GM21576 (cell line): ENCODE measurements at regions not wholly inside any gene's neighbourhood (a gene's known extent, or its start where the extent isn't known, plus 50 kb on each side); places are given as distances from the start of the nearest gene placed in this dataset.
"Not testable (repeated sequence)": the region's sequence is repeated elsewhere in the genome, so short reads cannot be mapped to it uniquely, and the experiment has no call there.

Experiments
- ATAC-seq: cut with Tn5 transposase; IDR thresholded peaks from one replicate; pipeline ENCODE4 v1.9.1; 2021; ENCODE audit warnings: mild to moderate bottlenecking, moderate library complexity; ENCODE audit not compliant: unreplicated experiment

DNA sequence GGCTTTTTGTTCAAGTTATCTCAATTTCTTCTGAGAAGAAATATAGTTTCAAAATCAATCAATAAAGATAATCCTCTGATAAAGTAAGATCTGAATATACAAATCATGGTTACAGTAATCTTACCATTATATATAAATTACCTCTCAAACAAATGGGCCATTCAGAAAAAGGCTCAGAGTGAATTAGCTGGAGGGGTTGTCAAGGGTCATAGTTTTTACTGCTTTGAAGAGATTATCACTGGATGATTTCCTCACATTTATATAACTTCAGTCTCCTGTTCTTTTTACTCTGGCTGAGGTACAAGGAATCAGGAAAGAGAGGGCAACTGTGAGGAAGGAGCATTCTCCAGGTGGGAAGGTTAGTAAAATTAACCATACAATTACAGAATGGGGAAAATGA, 148.6 kb upstream of the ELL2 start:
- ATAC-seq, result no peak

DNA sequence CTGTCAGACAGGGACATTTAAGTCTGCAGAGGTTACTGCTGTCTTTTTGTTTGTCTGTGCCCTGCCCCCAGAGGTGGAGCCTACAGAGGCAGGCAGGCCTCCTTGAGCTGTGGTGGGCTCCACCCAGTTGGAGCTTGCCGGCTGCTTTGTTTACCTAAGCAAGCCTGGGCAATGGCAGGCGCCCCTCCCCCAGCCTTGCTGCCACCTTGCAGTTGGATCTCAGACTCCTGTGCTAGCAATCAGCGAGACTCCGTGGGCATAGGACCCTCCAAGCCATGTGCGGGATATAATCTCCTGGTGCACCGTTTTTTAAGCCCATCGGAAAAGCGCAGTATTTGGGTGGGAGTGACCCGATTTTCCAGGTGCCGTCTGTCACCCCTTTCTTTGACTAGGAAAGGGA, 147.0 kb upstream of the ELL2 start:
- ATAC-seq, result not testable (repeated sequence)

DNA sequence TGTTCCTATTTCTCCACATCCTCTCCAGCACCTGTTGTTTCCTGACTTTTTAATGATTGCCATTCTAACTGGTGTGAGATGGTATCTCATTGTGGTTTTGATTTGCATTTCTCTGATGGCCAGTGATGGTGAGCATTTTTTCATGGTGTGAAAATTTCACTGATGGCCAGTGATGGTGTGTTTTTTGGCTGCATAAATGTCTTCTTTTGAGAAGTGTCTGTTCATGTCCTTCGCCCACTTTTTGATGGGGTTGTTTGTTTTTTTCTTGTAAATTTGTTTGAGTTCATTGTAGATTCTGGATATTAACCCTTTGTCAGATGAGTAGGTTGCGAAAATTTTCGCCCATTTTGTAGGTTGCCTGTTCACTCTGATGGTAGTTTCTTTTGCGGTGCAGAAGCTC, 142.2 kb upstream of the ELL2 start:
- ATAC-seq, result not testable (repeated sequence)

GRCh38 chr5:96101358-96102089, 139.9 kb upstream of the ELL2 start:
- no peak for ATAC-seq

- not testable (repeated sequence) for ATAC-seq
Observed at GRCh38 chr5:96097488-96097887, 135.8 kb upstream of the ELL2 start.

DNA sequence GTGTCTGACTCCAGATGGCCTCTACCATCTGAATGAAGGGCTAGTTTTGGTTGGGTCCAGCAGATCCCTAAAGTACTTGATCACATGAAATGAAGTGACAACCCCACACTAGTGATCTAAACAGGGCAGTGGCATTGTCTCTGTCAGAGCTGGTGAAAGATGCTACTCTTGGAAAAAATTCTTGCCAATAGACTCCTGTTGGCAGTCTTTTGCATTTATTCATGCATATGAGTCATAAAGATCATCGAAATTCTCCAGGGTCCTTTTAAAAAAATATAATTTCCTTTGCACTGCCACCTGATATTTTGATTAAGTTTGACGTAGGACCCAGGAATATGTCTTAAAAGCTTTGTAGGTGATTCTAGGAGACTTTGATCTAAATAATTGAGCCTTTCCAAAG, 135.1 kb upstream of the ELL2 start:
- no peak for ATAC-seq

GRCh38 chr5:96094904-96095303, 133.3 kb upstream of the ELL2 start:
- no peak for ATAC-seq

DNA sequence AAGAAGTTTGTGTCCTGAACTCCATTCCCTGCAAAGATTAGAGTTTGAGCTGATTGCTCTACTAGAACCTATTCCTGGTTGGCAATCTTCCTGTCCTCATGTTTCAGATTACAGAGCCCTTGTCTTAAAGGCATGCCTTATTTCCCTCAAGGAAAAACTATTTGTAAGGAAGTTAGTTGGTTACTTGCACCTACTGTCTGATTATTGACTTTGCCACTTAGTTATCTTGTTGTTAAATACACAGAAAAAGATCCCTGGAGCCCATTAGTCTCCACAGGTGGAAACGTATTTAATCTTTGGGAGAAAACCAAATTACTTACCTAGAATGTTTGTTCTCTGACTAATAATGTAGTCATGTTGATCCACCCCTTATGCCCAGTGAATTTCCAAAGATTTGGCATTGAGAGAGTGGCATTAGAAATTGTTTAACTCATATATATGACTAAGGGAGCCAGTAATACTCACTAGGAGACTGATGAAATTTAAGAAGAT, 132.3 kb upstream of the ELL2 start:
- ATAC-seq, result no peak

GRCh38 chr5:96093340-96093739, 131.7 kb upstream of the ELL2 start:
- ATAC-seq, result no peak

- no peak for ATAC-seq
Observed at GRCh38 chr5:96091874-96092273, 130.2 kb upstream of the ELL2 start.

DNA sequence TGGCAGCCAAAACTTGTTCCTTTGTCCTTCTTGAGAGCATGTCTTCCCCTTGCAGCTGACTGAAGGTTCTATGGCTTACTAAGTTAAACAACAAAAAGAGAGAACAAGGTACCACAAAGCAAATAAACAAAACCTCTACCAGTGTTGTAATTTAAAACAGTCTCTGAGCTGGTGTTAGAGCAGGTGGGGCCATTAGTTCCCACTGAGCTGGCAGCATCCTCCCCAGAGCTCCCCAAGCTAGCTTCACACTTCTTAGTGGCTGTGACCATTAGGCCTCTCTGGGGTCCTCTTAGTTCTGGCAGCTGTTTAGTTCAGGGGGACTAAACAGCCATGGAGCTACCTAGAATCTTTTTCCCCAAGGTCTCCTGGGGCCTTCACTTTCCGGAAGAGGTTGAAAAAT, 128.6 kb upstream of the ELL2 start:
- ATAC-seq, result no peak

- no peak for ATAC-seq
Observed at GRCh38 chr5:96088706-96089498, 127.3 kb upstream of the ELL2 start.

DNA sequence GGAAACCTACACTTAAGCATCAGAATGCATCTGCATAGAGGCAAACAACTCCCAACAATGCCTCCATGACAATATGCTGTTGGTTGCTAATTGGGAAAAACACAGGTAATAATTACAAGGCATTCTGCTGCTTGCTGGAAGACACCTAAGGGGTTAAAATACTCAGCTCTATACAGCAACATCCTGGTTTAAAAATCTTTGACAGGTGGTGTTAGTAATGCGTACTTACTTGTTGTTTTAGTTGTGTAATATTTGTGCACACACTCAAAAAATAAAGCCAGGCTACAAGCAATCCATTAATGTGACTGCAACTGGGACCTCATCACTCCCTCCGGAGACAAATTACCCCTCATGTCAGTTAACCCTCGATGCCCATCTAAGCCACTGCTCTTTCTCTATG, 126.3 kb upstream of the ELL2 start:
- no peak for ATAC-seq

GRCh38 chr5:96084874-96085506, 123.3 kb upstream of the ELL2 start:
- ATAC-seq, result no peak

- no peak for ATAC-seq
Observed at GRCh38 chr5:96083361-96083881, 121.8 kb upstream of the ELL2 start.

- no peak for ATAC-seq
Observed at GRCh38 chr5:96081276-96081858, 119.7 kb upstream of the ELL2 start.

- ATAC-seq, result no peak
Observed at GRCh38 chr5:96080557-96080956, 118.9 kb upstream of the ELL2 start.

GRCh38 chr5:96079962-96080361, 118.3 kb upstream of the ELL2 start:
- ATAC-seq, result no peak

- ATAC-seq, result no peak
Observed at GRCh38 chr5:96079075-96079474, 117.4 kb upstream of the ELL2 start.

DNA sequence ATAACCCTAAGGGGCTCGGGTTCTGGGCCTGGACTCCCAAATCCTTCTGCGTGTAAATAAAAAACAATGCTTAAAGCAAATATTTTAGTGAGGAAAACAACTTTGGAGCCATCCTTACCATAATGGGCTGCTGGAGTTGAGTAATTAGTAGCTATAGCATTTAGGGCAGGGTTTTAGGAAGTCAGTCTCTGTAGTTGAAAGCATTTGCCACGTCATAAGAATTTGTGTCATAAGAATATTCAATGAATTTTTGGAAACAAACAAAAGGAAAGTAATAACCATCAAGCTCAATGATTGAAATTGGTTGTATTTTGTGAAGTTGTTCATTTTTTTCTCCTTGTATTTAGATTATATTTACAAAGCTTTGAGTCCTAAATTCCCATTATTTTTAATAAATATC, 114.8 kb upstream of the ELL2 start:
- no peak for ATAC-seq
